HG02678 (cell line): ENCODE measurements at regions not wholly inside any gene's neighbourhood (a gene's known extent, or its start where the extent isn't known, plus 50 kb on each side); places are given as distances from the start of the nearest gene placed in this dataset.
A peak's percentile ranks its signal among the peaks of the same experiment; 100 is the strongest.
"Not testable (repeated sequence)": the region's sequence is repeated elsewhere in the genome, so short reads cannot be mapped to it uniquely, and the experiment has no call there.

Source experiments
- ATAC-seq: cut with Tn5 transposase; IDR thresholded peaks from one replicate; pipeline ENCODE4 v1.9.1; 2021; ENCODE audit warnings: mild to moderate bottlenecking, moderate library complexity; ENCODE audit not compliant: unreplicated experiment

DNA sequence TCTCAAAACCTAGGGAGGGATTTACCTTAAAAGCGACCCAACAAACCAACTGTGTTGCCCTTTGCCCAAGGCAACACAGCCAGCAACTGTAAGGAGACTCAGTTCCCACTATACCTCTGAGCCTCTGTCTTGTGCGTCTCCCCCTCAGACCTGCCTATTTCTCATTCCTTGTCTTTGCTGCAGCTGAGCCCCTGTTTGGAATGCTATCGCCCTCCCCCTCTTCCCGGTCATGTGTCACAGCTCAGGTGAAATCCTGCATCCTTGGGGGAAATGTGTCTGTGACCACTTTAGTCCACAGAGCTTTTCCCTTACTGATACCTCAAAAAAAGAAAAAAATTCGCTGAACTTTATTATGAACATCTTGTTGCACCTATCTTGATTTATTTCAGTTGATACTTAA lies 52.0 kb upstream of the LRIG1 start:
- ATAC-seq = no peak

DNA sequence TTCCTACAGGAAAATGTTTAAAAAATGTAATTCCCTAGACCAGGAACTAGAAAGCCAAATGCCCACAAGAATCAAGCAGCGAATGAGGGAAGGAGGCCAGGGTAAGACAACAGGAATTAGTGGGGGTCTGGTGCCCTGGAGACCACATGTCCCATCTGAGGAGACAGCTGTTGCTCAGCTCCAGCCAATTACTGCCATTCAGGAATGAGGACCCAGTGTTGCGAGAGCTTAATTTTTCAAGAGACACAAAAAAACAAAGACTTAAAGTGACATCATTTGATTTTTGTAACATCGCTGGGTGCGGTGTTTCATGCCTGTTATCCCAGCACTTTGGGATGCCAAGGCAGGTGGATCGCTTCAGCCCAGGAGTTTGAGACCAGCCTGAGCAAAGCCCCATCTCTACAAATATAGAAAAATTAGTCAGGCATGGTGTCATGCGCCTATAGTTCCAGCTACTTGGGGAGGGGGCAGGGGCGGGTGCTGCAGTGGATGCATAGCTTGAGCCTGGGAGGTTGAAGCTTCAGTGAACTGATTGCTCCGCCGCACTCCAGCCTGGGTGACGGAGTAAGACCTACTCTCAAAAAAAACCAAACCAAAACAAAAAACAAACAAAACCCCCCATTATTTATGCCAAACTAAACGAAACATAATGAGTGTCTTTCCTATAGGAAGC lies 52.8 kb upstream of the LRIG1 start:
- no peak for ATAC-seq

DNA sequence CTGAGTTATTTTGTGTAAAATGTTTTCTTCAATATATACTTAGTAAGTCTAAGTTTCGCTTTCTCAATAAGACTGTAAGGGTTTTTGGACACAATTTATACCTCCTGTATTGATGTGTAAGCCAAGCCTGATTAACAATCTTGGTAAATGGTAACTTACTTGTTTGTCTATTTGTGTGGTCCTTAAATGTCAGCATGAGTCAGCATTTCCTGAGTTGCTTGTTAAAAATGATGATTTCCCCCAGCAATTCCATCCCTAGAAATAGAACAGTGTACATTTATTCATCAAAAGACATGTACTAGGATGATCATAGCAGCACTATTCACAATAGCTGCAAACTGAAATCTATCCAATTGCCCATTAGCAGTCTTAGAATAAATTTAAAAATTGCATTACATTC lies 53.4 kb upstream of the LRIG1 start:
- ATAC-seq = no peak

DNA sequence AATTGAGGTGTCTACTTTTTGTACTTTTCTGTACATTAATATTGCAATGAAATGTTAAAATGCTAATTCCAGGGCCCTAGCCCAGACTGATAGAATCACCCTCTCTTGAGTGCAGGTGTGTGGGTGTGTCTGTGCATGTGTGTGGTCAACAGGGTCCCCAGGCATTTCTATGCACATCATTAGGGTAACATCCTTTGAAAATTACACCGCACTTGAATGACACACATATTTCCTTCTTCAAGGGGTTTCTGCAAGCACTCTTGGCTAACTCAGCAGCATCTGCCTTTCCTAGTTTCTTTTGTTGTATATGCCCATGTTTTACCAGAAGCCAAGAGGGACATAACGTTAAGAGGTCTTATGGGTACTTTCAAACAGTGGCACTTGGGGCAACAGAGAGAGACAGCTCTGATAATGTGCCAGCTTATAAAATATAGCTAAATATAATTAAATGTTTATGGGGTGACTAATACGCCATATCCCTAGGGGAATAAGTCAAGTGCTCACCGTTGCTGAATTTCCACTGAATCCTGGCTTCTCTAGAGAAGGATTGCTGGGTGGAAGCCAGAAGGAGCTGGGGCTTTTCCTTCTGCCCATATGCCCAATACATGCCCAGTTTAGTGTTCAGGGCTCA lies 54.5 kb upstream of the LRIG1 start:
- ATAC-seq = no peak

DNA sequence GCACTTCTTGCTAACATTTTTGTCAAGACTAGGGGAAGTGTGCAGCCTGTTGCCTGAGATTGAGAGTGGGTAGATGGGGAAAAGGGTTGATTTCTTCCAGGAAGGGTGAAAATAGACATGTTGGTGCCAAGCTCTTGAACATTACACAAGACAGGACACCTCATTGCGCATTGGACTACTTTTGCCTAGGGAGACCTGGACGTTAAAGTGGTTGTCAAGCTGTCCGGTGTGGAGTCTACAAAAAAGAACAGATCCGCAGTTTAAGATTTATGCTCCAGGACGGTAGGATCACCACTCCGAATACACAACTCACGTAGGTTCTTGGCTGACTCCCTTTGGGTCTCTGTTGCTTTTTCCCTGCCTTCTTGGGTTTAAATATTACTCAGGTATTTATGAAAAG lies 56.3 kb upstream of the LRIG1 start:
- ATAC-seq = no peak

DNA sequence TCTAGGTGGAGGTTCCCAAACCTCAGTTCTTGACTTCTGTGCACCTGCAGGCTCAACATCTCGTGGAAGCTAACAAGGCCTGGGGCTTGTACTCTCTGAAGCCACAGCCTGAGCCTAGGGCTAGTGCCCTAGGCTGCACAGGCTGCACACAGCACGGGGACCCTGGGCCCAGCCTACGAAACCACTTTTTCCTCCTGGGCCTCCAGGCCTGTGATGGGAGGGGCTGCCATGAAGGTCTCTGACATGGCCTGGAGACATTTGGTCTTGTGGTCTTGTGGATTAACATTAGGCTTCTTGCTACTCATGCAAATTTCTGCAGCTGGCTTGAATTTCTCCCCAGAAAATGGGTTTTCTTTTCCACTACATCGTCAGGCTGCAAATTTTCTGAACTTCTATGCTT lies 59.1 kb upstream of the LRIG1 start:
- ATAC-seq = not testable (repeated sequence)

DNA sequence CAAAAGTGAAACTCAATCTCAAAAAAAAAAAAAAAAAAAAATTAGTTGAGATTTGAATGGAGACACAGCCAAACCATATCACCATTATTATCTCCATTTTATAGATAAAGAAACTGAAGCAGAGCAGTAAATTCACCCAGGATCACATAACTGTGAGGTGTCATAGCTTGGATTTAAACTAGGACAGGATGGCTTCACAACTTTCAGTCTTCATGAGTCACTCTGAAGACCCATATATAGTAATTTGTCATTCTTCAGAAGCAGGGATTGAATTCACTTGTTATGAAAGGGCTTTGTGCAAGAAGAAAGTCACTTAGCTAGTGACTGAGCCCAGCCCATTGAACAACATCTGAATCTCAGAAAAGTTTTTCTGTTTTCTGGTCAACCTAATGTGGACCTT lies 60.5 kb upstream of the LRIG1 start:
- no peak for ATAC-seq

DNA sequence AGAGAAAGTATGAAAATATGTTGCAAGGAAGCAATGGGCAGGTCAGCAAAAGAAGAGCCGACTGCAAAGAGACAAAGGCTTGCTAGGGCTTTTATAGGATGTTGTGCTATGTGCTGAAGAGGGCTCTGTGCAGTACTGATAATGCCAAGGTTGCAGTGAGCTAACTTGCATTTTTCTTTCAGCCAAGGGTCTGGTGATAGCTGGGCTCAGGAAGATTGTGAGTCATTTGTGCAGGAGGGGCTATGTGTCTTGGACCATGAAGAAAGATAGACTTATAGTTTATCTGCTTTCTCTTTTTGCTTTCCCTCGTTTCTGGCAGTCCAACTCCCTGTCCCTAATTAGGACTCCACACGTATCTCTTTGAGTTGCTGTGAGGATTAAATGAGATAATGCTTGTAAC lies 64.5 kb upstream of the LRIG1 start:
- no peak for ATAC-seq

DNA sequence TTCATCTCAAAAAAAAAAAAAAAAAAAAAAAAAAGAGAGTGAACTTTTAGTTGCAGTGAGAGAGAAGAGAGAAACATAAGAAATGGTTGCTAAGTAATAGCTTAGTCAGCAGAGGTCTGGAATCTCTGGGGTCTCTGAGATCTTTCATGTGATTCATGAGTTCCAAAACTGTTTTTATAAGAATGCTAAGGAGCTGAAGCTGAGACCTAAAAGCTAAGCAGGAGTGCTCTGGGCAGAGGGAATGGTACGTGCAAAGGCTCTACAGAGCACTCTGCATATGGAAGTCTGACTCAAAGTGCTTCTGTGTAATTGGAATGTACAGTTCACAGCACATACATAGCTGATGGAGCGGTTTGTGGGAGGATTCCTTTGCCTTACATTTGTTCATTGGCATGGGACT lies 66.3 kb upstream of the LRIG1 start:
- no peak for ATAC-seq

DNA sequence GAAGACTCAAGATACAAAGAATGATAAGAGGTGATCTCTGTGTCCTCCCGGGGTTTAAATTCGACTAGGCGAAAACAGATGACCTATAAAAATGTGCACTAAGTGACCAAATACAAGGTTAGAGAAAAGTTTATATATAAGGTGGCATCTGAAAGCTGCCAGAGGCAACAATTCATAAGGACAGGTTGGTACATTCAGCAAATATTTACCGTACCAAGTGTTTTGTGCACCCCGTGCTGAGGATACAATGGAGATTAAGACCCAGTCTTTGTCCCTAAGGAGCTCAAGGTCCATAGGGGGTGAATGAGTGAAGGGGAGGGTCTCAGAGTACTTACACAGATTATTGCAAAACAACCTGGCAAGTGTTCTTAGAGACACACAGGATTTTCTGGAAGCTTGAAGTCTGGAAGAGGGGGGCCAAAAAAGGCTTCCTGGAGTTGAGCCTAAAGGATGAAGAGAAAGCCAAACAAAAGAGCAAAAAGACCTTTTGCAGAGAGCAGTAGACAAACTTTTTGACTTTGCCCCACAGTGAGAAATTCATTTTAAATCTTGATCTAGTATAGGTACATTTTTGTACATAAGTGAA lies 71.4 kb upstream of the LRIG1 start:
- ATAC-seq = no peak

DNA sequence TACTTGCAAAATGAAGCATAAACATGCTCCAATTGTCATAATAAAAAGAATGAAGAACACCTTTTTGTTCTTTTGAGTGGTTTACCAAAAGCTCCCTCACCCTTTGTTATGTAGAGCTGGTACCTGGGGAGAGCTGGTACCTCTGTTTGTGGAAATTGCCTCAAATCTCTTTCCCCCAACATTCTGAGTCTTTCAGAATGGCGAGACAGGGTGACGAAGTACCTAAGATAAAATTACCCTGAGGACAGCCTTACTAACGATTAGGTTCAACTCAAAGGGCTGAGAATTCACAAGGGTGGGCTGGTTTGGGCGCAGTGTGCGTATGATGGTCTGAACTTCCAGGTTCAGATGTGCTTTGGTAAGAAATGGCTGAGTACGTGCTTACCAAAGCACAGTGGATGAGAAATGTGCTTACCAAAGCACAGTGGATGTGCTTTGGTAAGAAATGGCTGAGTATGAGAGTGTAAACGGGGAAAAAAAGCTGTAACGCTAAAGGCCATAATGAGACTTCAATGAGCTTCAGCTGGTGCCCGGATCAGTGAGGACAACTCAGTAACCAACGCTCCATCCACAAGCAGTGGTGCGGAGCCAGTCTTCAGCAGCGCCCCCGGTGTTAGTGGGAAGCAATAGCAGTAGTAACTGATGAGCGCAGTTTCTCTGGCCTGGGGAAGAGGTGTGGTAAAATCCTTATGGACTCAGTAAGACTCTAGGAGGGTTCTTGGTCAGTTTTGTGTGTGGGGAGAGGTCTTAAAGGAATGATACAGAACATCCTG lies 72.3 kb upstream of the LRIG1 start:
- ATAC-seq = no peak

DNA sequence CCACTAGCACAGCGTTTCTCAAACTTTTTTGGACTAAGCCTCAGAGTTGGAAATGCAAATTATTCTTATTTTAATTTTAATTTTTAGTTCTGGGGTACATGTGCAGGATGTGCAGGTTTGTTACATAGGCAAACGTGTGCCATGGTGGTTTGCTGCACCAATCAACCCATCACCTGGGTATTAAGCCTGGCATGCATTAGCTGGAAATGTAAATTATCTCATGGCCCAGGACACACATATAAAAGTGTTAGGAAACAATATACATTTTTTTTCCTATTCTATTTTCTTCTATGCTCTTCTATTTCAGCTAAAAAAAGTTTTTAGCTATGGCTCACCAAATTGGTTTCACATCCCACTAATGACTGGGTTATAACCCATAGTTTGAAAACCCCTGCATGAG lies 73.3 kb upstream of the LRIG1 start:
- no peak for ATAC-seq

DNA sequence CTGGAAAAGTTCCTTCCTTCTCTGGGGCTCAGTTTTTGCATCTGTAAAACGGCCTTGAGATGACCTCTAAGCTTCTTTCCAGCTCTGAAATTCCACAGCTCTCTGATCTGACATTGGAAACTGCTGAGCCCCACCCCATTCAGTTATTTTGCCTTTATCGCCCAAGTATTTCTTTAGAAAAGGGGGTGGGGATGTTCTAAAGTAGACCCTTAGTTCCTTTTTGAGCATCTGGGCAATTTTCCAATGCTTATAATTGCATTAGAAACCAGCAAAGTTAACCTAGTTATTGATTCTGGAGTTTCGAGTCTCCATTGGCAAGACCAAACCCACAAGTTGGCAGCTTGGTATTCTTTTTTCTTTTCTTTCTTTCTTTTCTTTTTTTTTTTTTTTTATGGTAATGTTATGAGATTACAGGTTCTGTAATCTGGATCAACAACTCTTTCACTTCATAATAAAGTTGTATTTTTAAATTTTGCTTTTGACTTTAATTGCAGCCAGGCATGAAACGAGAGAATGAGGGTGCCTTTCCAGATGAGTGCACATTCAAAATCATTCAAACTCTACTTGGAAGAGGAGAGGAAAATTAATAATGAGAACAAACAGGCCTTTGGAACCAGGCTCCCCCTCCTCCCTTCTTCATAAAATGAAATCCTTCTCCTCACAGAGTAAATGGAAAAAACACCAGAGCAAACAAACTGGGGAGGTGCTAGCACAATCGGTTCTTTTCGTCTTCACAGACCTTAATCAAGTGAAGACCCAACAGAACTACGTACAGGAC lies 76.8 kb upstream of the LRIG1 start:
- no peak for ATAC-seq

DNA sequence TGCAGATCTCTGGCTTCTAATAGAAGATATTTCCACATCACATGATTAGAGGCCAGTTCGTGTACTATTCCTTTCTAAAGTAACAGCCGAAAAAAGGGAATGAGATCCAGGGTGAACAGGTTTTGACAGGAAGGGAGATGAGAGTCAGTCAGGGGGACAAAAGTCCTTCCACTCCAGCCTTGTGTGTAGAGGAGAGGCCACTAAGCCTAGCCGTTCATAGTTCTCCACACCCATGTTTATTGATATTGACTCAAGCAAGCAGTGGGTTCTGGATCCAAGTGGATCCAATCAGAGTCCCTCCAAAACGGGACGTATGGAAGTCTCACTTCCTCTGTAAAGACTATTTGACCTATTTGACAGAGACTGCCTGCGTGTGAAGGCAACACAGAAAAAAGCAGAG lies 80.4 kb upstream of the LRIG1 start:
- ATAC-seq = no peak

DNA sequence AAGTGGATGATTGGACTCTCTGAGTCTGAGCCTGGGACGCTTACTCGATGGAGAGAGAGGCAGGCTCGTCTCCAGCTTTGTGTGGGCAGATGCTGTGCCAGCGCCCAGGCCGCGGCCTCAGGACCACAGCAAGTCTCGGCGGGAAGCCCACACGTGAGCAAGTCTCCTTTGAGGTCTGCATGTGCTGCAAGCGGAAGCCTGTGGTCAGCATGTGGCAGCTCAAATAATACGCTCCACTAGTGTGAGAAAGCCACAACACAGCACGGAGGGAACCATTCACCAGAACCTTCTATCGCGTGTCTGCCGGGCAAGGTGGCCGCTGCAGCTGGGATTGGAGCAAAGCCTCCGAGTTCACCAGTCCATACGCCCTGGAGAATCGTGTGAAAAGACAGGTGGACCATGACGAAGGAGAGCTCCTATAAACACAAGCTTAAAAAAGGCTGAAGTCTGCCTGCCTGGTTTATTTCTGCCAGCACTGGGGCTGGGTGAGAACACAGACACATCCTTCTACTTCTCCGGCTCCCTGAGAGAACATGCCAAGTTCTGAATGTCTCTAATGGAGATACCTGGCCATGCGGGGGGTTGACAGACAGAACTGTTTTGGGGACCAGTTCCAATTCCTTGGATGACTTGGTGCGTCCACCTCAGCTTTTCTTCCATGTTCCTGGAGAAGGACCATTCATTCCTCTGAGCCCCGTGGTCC lies 82.0 kb upstream of the LRIG1 start:
- ATAC-seq = peak; percentile 92

DNA sequence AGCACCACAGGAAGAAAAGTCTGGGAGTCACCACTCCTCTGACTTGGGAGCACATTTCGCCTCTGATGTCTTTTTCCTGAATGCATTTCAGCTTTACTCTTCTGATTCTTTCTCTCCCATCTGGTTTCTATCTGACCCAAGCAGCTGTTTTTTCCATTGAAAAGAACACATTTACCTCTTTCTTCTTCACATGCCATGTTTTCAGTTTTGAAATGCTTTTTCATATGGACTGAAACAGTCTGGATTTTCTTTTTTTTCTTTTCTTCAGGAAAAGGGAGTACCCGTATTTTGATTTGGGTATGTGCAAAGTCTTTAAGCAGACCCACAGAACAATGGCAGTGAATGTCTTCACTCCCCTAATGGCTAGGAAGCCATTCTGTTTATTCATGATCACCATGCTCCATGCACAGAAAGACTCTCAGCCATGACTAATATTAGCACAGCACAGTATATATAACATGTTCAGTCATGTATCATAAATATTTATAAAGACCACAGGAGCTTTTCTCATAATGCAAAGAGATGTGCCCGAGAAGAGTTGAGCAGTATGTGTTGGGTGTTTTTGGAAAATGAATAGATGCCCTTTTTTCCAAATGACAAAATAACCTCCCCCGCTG lies 82.7 kb upstream of the LRIG1 start:
- no peak for ATAC-seq

DNA sequence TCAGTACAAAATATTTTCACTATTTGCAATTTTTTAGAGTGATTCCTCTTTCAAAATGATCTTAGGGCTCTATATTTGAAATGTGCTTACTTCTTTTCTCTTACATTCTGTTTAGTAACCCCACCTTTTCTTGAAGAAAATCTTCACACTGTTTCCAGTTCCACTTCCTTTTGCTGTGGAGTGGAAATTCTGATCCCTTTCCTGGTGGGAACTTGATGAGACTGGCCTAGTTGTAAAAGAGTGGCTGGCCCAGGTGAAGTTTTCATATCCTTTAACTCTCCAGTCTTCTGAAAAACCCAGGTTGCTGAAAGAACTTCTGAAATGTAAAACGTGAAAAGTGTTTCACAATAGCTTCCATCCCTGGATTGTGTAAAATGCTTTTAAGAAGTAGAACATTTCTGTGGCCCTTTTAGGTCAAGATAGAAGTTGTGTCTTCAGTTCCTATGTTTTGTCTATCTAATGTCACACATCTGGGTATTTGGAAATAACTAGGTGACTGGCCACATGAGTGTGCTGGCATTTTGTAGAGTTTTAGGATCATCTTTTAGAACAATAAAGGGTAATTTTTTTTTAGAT lies 84.8 kb upstream of the LRIG1 start:
- no peak for ATAC-seq

DNA sequence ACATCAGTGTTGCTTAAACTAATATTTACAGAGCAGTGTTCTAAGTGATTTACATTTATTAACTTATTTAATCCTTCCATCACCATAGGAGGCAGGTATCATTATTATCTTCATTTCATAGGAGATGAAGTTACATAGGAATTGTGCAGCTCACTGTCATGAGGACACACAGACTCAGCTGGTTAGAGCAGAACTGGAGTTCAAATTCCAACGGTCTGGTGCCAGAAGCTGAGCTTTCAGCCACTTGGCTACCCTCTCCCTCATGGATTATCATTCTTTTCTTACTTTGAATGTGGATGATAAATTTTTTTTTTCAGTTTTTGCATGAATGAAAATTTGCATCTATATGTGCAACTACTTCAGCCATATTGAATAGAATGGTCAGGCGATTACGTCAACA lies 86.0 kb upstream of the LRIG1 start:
- ATAC-seq = no peak

DNA sequence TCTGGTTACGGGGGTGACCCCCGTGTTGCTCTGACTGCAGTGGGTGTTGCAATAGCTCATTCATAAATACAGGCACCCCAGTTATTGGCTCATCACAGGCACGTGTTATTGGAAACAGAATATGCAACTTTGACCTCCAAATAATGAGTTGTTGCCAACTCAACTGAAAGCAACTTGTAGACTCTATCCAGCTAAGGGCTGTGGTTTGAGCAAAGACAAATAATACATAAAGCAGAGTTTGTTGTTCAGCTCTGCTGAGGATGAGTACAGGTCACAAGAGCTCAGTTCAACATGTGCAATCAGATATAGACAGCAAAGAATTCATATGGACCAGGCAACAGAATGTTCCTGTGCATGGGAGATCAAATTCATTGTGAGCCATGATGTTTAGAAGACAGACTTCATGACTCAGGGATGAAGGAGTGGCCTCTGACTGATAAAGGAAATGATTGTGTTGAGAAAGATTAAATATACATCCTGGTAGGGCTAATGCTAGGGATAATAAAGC lies 87.6 kb upstream of the LRIG1 start:
- no peak for ATAC-seq
